Erythroblast (primary cell): ENCODE measurements at regions not wholly inside any gene's neighbourhood (a gene's known extent, or its start where the extent isn't known, plus 50 kb on each side); places are given as distances from the start of the nearest gene placed in this dataset.

Experiments
- GATA1 ChIP-seq: IDR thresholded peaks from 2 replicates; pipeline ENCODE4 v1.6.1; 2011; ENCODE audit warnings: low read depth, mild to moderate bottlenecking, control low read depth, low read length, moderate library complexity
- POLR2A ChIP-seq: IDR thresholded peaks from 2 replicates; pipeline ENCODE4 v1.6.1; 2011; ENCODE audit warnings: mild to moderate bottlenecking, low read length

DNA sequence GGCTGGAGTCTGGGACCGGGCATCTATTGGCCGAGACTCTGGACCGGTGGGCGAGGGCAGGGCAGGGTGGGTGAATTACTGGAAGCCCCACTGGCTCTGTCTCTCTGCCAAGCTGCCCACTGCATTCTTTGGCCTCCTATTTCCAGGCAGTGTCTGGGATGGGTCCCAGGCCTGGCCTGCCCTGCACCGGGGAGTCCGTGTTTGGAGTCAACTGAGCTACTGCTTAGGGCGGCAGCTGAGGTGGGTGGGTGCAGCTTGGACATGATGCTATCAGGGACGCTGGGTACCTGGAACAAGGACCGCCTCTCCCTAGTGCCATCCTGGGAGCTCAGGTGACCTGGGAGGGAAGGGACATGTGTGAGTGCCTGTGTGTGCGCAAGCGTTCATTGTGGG lies 58.1 kb downstream of the SOCS3 start:
- TF ChIP-seq POLR2A (no peak), GATA1 (no peak)
